ENCODE measurements at regions not wholly inside any gene's neighbourhood (a gene's known extent, or its start where the extent isn't known, plus 50 kb on each side); places are given as distances from the start of the nearest gene placed in this dataset.

DNA sequence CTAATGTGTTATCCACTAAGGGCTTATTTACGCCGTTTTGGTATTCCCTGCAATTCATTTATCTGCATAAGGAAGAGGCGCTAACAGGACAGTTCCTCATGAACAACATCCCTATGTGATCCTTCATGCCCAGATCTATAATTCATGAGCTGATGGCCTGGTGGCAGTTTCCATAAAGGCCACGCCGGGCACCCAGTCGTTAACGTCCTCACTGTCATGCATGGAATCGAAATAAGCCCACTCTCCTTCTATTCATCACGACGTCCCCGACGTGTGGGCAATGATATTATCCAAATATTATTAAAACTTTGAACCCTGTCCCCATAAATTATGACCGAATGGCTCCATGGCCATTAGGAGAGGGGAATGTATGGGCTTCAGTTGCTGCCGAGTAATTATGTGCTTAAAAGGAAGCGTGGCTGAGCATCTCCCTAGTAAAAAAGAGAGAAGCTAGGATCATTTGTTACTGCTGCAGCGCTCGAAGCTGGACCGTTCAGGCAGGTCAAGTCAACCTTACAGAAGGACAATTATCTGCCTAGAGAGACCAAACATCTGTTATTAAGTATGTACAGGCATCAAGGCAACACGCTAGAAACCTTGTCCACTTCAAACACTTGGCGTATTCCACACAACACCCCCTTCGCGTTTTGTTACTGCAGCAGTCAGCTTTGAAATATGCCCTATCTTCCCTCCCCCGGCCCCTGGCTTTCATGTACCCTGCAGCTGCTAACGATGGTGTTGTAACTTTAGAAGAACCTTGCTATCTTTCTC lies 94.0 kb upstream of the SALL1 start:
- ATAC-seq (no peak), FAIRE-seq (no peak), DNase-seq (ENCODE audit: low spot score) (no peak)
- Histone ChIP-seq H3K27me3 (ENCODE audit: control insufficient read depth in 1 of 2, insufficient read depth in 2 of 2, low read length in 2 of 2) (peaks cover 0 to 29% of the 10 kb centered on the region in 2 experiments; a peak in 4 of 5 replicates), H2AFZ (ENCODE audit: low read length) (no peak overlapping the region), H3K4me1 (ENCODE audit: insufficient read depth, low read length) (peaks cover 27% of the 10 kb centered on the region), H3K9ac (ENCODE audit: insufficient read depth, low read depth, low read length) (no peak overlapping the region), H3K9me3 (ENCODE audit: low read length) (no peaks in the 10 kb centered on the region), H3K4me3 (replicated peaks in 1 of 3; ENCODE audit: insufficient read depth in 1 of 3, low read depth in 2 of 3, low read length in 3 of 3) (no peak overlapping the region), H3K4me2 (ENCODE audit: low read depth, low read length) (no peak overlapping the region), H3K27ac (ENCODE audit: extremely low read length, insufficient read depth, low read length) (no peak overlapping the region), H3K79me2 (ENCODE audit: insufficient read depth, low read length) (no peaks in the 10 kb centered on the region), H4K20me1 (ENCODE audit: insufficient read depth, low read length) (no peaks in the 10 kb centered on the region), H3K36me3 (replicated peaks in 1 of 2; ENCODE audit: control insufficient read depth in 1 of 2, insufficient read depth in 2 of 2, low read length in 2 of 2) (no peaks in the 10 kb centered on the region)
- ChIA-PET CTCF (ENCODE audit: low intra/inter-chr PET ratio, low total read pairs) (no interaction called here), POLR2A (no interaction called here)
- BruUV-seq (replicated peaks), result no TSS peak
- intact Hi-C loops (cut with micrococcal nuclease; ENCODE audit: unreplicated experiment), result no loop called here
- in situ Hi-C loops (cut with HindIII; ENCODE audit: extremely low pct_ligation_motif_present, low pct_unique_long_range_greater_than_20kb), result no loop called here
- 53% methylated on average over 24 of the region's 24 CpGs for WGBS (ENCODE audit: low lambda C conversion rate)
- TF ChIP-seq ZNF383 (CRISPR knock-in tag; IDR thresholded peaks at IDR 0.05; ENCODE audit: borderline replicate concordance) (no peak), PAX8 (CRISPR knock-in tag; IDR thresholded peaks at IDR 0.05; ENCODE audit: borderline replicate concordance) (no peak), ZFP90 (CRISPR knock-in tag; IDR thresholded peaks at IDR 0.05; ENCODE audit: borderline replicate concordance) (no peak), NR2C2 (CRISPR knock-in tag; IDR thresholded peaks at IDR 0.05; ENCODE audit: borderline replicate concordance) (no peak), ZMYM4 (CRISPR knock-in tag; IDR thresholded peaks at IDR 0.05) (no peak), IKZF1 (IDR thresholded peaks at IDR 0.05) (no peak), ZNF17 (CRISPR knock-in tag; IDR thresholded peaks at IDR 0.05) (no peak), HMGA1 (CRISPR knock-in tag; conservative IDR thresholded peaks at IDR 0.05) (no peak), ZFP41 (CRISPR knock-in tag; IDR thresholded peaks at IDR 0.05; ENCODE audit: borderline replicate concordance) (no peak), HES4 (CRISPR knock-in tag; IDR thresholded peaks at IDR 0.05; ENCODE audit: borderline replicate concordance) (no peak)
- TF ChIP-seq, protein P1, sequence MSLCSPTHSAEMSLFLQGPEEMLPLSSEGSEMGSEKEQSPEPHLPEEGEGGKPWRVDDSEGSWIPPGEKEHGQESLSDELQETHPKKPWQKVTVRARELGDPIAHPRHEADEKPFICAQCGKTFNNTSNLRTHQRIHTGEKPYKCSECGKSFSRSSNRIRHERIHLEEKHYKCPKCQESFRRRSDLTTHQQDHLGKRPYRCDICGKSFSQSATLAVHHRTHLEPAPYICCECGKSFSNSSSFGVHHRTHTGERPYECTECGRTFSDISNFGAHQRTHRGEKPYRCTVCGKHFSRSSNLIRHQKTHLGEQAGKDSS (CRISPR knock-in tag; IDR thresholded peaks at IDR 0.05; ENCODE audit: borderline replicate concordance, low read depth), result no peak
- TF ChIP-seq, protein P2, sequence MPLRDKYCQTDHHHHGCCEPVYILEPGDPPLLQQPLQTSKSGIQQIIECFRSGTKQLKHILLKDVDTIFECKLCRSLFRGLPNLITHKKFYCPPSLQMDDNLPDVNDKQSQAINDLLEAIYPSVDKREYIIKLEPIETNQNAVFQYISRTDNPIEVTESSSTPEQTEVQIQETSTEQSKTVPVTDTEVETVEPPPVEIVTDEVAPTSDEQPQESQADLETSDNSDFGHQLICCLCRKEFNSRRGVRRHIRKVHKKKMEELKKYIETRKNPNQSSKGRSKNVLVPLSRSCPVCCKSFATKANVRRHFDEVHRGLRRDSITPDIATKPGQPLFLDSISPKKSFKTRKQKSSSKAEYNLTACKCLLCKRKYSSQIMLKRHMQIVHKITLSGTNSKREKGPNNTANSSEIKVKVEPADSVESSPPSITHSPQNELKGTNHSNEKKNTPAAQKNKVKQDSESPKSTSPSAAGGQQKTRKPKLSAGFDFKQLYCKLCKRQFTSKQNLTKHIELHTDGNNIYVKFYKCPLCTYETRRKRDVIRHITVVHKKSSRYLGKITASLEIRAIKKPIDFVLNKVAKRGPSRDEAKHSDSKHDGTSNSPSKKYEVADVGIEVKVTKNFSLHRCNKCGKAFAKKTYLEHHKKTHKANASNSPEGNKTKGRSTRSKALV (CRISPR knock-in tag; IDR thresholded peaks at IDR 0.05), result no peak
- TF ChIP-seq, protein P3, sequence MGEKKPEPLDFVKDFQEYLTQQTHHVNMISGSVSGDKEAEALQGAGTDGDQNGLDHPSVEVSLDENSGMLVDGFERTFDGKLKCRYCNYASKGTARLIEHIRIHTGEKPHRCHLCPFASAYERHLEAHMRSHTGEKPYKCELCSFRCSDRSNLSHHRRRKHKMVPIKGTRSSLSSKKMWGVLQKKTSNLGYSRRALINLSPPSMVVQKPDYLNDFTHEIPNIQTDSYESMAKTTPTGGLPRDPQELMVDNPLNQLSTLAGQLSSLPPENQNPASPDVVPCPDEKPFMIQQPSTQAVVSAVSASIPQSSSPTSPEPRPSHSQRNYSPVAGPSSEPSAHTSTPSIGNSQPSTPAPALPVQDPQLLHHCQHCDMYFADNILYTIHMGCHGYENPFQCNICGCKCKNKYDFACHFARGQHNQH (CRISPR knock-in tag; IDR thresholded peaks at IDR 0.05), result no peak
- TF ChIP-seq, protein P4, sequence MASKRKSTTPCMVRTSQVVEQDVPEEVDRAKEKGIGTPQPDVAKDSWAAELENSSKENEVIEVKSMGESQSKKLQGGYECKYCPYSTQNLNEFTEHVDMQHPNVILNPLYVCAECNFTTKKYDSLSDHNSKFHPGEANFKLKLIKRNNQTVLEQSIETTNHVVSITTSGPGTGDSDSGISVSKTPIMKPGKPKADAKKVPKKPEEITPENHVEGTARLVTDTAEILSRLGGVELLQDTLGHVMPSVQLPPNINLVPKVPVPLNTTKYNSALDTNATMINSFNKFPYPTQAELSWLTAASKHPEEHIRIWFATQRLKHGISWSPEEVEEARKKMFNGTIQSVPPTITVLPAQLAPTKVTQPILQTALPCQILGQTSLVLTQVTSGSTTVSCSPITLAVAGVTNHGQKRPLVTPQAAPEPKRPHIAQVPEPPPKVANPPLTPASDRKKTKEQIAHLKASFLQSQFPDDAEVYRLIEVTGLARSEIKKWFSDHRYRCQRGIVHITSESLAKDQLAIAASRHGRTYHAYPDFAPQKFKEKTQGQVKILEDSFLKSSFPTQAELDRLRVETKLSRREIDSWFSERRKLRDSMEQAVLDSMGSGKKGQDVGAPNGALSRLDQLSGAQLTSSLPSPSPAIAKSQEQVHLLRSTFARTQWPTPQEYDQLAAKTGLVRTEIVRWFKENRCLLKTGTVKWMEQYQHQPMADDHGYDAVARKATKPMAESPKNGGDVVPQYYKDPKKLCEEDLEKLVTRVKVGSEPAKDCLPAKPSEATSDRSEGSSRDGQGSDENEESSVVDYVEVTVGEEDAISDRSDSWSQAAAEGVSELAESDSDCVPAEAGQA (IDR thresholded peaks at IDR 0.05; ENCODE audit: low read depth), result no peak
- TF ChIP-seq, protein P4 (CRISPR knock-in tag; IDR thresholded peaks at IDR 0.05; ENCODE audit: borderline replicate concordance), result no peak
